ENCODE measurements at regions not wholly inside any gene's neighbourhood (a gene's known extent, or its start where the extent isn't known, plus 50 kb on each side); places are given as distances from the start of the nearest gene placed in this dataset.

DNA sequence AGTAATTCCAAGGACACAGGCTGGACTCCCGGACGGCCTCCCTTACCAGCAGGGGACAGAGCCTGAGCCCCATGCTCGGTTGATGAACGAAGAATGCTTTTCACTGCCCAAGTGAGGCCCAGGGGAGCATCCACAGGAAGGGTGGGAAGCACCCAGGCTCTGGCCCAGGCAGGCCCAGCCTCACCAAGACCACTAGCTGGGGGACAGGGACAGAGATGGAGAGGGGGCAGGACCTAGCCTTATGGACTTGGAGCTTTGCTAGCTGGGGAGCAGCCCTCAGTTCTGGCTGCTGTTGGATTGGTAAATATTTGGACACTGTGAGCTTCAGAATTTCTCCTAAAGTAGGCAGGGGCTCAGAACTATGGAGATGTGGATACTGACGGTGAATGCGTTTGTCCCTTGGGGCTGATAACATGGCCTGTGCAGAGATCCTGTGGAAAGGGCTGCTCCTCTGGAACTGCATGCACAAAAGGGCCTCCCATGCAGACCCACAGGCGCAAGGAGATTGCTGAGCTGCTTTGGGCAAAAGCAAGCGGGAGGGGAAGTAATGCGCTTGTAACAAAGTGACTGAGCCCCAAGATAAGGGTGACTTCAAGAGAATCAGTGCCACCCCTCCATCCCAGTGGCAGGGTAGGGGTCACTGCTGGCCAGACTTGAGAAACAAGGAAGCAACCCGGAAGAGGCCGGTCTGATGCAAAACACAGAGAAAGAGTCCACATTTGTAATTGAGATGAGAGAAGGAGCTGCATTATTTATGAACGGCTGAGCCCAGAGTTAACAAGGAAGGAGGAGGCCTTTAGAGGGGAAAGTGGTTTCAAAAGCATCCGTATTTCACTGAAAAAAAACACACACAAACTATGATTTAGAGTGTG lies 70.1 kb upstream of the MEF2A start:
- ATAC-seq (no peak), DNase-seq (no peak)
- Histone ChIP-seq H3K4me3 (no peak overlapping the region), H3K36me3 (replicated peaks in 1 of 2; ENCODE audit: insufficient read depth in 1 of 2, low read depth in 2 of 2) (no peaks in the 10 kb centered on the region), H3K27me3 (no peaks in the 10 kb centered on the region), H3K9me3 (no peaks in the 10 kb centered on the region), H3K27ac (no peak overlapping the region), H3K4me1 (no peaks in the 10 kb centered on the region)
- intact Hi-C loops (cut with DNase I), result no loop called here
- TF ChIP-seq, protein P1, sequence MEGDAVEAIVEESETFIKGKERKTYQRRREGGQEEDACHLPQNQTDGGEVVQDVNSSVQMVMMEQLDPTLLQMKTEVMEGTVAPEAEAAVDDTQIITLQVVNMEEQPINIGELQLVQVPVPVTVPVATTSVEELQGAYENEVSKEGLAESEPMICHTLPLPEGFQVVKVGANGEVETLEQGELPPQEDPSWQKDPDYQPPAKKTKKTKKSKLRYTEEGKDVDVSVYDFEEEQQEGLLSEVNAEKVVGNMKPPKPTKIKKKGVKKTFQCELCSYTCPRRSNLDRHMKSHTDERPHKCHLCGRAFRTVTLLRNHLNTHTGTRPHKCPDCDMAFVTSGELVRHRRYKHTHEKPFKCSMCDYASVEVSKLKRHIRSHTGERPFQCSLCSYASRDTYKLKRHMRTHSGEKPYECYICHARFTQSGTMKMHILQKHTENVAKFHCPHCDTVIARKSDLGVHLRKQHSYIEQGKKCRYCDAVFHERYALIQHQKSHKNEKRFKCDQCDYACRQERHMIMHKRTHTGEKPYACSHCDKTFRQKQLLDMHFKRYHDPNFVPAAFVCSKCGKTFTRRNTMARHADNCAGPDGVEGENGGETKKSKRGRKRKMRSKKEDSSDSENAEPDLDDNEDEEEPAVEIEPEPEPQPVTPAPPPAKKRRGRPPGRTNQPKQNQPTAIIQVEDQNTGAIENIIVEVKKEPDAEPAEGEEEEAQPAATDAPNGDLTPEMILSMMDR (IDR thresholded peaks at IDR 0.05), result no peak
- no peak for TF ChIP-seq POLR2A (IDR thresholded peaks at IDR 0.05)
- 65 to 74% methylated on average over 13 of the region's 13 CpGs for WGBS, 2 donors

DNA sequence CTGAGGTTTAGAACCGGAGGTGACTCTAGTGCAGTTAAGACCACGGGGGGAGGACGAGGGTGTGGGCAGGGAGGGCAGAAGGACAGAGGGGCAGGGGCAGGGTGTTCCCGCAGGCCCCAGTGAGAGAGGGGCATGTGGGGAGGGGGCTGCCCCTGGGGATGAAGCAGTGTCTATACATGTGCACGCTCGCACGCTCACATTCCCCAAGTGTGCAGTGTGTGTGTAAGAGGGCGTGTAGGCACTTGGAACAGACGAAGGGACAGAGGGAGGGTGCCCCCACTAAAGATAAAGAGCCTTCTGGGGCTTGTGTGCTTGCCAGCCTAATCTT lies 69.5 kb upstream of the MEF2A start:
- Histone ChIP-seq H3K27me3 (no peaks in the 10 kb centered on the region), H3K4me3 (no peak overlapping the region), H3K9me3 (no peaks in the 10 kb centered on the region), H3K4me1 (no peaks in the 10 kb centered on the region), H3K36me3 (replicated peaks in 1 of 2; ENCODE audit: insufficient read depth in 1 of 2, low read depth in 2 of 2) (no peaks in the 10 kb centered on the region), H3K27ac (no peak overlapping the region)
- DNase-seq (no peak), ATAC-seq (no peak)
- intact Hi-C loops (cut with DNase I), result no loop called here
- TF ChIP-seq, protein P1 (IDR thresholded peaks at IDR 0.05), result no peak
- WGBS, 2 donors, result 73 to 77% methylated on average over 9 of the region's 9 CpGs

DNA sequence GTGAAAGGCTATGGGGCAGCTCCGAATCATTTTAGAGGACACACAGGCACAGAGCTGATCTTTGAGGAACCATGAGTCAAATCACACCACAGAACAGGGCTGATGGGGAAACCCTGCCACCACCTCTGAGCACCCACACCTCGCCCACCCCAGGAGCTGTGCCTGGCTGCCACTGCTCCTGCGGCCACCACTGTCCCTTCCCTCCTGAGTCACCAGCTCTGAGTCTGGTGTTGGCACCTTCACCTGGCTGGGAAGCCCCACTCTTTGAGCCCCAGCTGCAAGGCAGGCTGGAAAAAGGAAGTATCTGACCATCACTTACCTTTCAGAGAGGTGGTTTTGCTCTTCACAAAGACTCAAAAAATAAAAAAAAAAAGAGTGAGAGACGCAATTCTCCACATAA lies 63.6 kb upstream of the MEF2A start:
- intact Hi-C loops (cut with DNase I), result no loop called here
- H3K9me3 ChIP-seq, result no peaks in the 10 kb centered on the region
- H3K36me3 ChIP-seq (replicated peaks in 1 of 2; ENCODE audit: insufficient read depth in 1 of 2, low read depth in 2 of 2), result no peaks in the 10 kb centered on the region
- ATAC-seq (no peak), DNase-seq (no peak)
- H3K4me1 ChIP-seq, result peaks cover 3% of the 10 kb centered on the region
- no peak overlapping the region for H3K27ac ChIP-seq
- H3K27me3 ChIP-seq, result no peaks in the 10 kb centered on the region
- WGBS, 2 donors, result 76 to 80% methylated on average over 2 to 4 of the region's 4 CpGs
- no peak overlapping the region for H3K4me3 ChIP-seq
- TF ChIP-seq POLR2A (IDR thresholded peaks at IDR 0.05), result no peak
- TF ChIP-seq, protein P1 (IDR thresholded peaks at IDR 0.05), result no peak

DNA sequence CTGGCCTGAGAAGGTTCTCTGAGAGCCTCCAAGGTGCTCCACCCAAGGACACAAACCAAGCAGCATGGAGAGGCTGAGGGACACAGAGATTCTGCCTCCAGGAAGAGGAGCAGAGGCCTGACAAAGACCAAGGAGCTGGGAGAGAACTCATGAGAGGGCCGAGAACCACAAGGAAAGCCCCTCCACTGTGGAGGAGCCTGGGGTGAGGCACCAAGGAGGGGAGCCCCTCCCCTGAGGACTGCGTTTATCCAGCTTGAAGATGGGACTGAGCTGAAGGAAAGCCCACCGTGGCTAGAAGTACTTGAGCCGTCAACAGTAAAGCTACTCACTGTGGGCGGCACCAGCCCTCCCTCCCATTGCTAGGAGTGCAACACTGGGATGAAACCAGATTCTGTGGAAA lies 63.1 kb upstream of the MEF2A start:
- Histone ChIP-seq H3K4me3 (no peak overlapping the region), H3K9me3 (no peaks in the 10 kb centered on the region), H3K36me3 (replicated peaks in 1 of 2; ENCODE audit: insufficient read depth in 1 of 2, low read depth in 2 of 2) (no peaks in the 10 kb centered on the region), H3K27me3 (no peaks in the 10 kb centered on the region), H3K4me1 (peaks cover 8% of the 10 kb centered on the region), H3K27ac (no peak overlapping the region)
- DNase-seq (no peak), ATAC-seq (no peak)
- intact Hi-C loops (cut with DNase I), result no loop called here
- WGBS, 2 donors, result 79 to 91% methylated on average over 5 of the region's 5 CpGs
- TF ChIP-seq POLR2A (IDR thresholded peaks at IDR 0.05), result no peak
- TF ChIP-seq, protein P1 (IDR thresholded peaks at IDR 0.05), result no peak

DNA sequence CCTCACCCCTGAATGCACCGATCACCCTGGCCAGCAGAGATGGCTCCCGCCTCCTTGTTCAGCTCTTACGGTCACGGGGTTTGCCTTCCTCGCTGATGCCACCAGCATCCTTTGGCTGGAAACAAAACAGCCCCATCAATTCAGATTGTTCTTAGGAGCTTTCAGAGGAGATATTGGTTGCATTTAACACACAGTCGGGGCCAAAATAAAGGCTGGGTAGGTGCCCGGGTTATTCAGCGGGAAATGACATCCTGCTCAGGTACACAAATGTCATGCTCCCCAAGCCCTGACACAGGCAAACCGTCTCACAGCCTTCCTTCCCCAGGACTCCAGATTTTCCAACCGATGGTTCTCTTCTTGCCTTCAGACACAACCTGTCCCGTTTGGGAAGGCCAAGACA lies 62.4 kb upstream of the MEF2A start:
- intact Hi-C loops (cut with DNase I), result no loop called here
- TF ChIP-seq POLR2A (IDR thresholded peaks at IDR 0.05), result no peak
- TF ChIP-seq, protein P1 (IDR thresholded peaks at IDR 0.05), result no peak
- no peak for ATAC-seq

More for the DNA sequence above, 62.4 kb upstream of the MEF2A start:
- peaks cover 10% of the 10 kb centered on the region for H3K4me1 ChIP-seq
- WGBS, 2 donors, result 85 to 87% methylated on average over 11 of the region's 11 CpGs
- no peak overlapping the region for H3K4me3 ChIP-seq
- no peaks in the 10 kb centered on the region for H3K27me3 ChIP-seq
- H3K9me3 ChIP-seq, result no peaks in the 10 kb centered on the region
- H3K36me3 ChIP-seq (replicated peaks in 1 of 2; ENCODE audit: insufficient read depth in 1 of 2, low read depth in 2 of 2), result no peaks in the 10 kb centered on the region
- no peak for DNase-seq
- no peak overlapping the region for H3K27ac ChIP-seq
